Nephron (organoid): ENCODE measurements at regions not wholly inside any gene's neighbourhood (a gene's known extent, or its start where the extent isn't known, plus 50 kb on each side); places are given as distances from the start of the nearest gene placed in this dataset.

ENCODE experiments used
- H3K27ac Mint-ChIP-seq, 3 experiments: 2 replicates each; pipeline ENCODE4 v1.8.0; 2020; ENCODE audit warnings: mixed read lengths in 3 of 3, mild to moderate bottlenecking in 2 of 3, moderate library complexity in 1 of 3
- H3K27me3 Mint-ChIP-seq: 2 replicates; pipeline ENCODE4 v1.8.0; 2021; ENCODE audit warnings: low read depth, mild to moderate bottlenecking, moderate library complexity, mixed read lengths
- H3K36me3 Mint-ChIP-seq: 2 replicates; pipeline ENCODE4 v1.8.0; 2020; ENCODE audit warnings: low read depth, mixed read lengths
- H3K4me1 Mint-ChIP-seq: 2 replicates; pipeline ENCODE4 v1.8.0; 2020; ENCODE audit warnings: mixed read lengths
- H3K4me3 Mint-ChIP-seq, 3 experiments: 2 replicates each; pipeline ENCODE4 v1.8.0; 2020; ENCODE audit warnings: mild to moderate bottlenecking in 3 of 3, mixed read lengths in 3 of 3, moderate library complexity in 2 of 3
- H3K9me3 Mint-ChIP-seq: 2 replicates; pipeline ENCODE4 v1.8.0; 2020; ENCODE audit warnings: mixed read lengths
- TF ChIP-seq, protein P1 (sequence below), 3 experiments: fragments of 200-600 bp; sonication (generic); IDR thresholded peaks; one replicate each; pipeline ENCODE4 v1.5.0; 2021; ENCODE audit warnings: antibody characterized with exemption in 3 of 3; ENCODE audit not compliant: unreplicated experiment in 3 of 3

DNA sequence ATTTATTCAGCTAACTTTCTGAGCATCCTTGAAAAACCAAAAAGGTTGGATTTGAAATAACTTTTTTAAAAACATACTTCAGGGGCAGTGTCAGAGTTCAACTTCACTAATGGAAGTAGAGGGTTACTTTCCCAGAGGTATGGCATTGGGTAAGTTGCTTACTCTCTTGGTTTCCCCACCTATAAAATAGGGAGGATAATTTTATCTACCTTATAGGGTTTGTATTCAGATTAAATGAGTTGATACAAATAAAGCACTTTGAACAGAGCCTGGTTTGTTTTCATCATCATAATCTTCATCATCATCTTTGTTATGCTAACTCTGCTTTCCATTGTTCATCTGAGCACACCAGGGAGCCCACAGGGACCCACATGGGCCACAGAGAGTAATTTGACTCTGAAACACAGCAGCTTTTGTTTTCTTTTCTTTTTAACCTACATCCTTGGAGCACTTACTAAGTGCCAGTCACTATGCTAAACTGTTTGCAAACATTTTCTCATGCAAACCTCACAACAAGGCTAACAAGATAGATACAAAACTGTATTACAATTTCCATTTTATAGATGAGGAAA, 179.1 kb upstream of the SLC24A2 start:
- Mint-ChIP-seq H3K9me3 (no peaks in the 10 kb centered on the region), H3K36me3 (no peaks in the 10 kb centered on the region), H3K4me3 (no peak overlapping the region), H3K4me1 (peaks cover 11% of the 10 kb centered on the region), H3K27ac (no peak overlapping the region), H3K27me3 (no peaks in the 10 kb centered on the region)
- TF ChIP-seq, protein P1, sequence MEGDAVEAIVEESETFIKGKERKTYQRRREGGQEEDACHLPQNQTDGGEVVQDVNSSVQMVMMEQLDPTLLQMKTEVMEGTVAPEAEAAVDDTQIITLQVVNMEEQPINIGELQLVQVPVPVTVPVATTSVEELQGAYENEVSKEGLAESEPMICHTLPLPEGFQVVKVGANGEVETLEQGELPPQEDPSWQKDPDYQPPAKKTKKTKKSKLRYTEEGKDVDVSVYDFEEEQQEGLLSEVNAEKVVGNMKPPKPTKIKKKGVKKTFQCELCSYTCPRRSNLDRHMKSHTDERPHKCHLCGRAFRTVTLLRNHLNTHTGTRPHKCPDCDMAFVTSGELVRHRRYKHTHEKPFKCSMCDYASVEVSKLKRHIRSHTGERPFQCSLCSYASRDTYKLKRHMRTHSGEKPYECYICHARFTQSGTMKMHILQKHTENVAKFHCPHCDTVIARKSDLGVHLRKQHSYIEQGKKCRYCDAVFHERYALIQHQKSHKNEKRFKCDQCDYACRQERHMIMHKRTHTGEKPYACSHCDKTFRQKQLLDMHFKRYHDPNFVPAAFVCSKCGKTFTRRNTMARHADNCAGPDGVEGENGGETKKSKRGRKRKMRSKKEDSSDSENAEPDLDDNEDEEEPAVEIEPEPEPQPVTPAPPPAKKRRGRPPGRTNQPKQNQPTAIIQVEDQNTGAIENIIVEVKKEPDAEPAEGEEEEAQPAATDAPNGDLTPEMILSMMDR (IDR thresholded peaks at IDR 0.05; ENCODE audit: unreplicated experiment in 3 of 3): no peak

DNA sequence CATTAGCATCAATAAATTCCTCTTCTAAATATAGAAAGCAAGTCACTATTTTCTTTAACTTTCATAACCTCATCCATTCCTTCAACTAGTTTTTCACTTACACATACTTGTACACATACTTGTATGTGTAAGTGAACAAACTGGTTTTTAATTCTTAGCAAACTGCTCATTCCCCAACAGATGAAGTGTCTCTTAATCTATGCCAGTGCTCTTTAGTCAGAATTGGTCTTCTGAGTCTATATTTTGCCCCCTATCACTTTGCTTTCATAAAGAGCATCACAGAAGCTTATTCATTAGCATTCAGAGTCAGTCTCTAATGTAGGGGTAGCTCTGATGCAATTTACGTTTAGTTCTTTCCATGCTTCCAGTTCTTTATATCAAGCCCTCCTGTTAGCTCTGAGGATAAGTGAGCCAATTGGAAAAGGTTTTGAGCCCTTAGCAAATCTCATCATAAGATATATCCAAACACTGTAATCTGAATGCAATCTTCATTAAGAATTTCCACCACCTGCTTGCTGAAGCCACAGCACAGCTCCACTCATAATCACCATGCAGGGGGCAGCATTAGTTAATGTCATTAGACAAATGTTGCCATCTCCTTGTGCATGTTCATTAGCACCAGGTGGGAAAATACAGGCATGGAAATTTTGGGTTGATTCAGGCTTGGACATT, 178.5 kb upstream of the SLC24A2 start:
- H3K9me3 Mint-ChIP-seq: no peaks in the 10 kb centered on the region
- H3K36me3 Mint-ChIP-seq: no peaks in the 10 kb centered on the region
- no peak overlapping the region for H3K27ac Mint-ChIP-seq
- TF ChIP-seq, protein P1 (IDR thresholded peaks at IDR 0.05; ENCODE audit: unreplicated experiment in 3 of 3): no peak
- H3K4me3 Mint-ChIP-seq: no peak overlapping the region
- H3K27me3 Mint-ChIP-seq: no peaks in the 10 kb centered on the region
- peaks cover 11% of the 10 kb centered on the region for H3K4me1 Mint-ChIP-seq

DNA sequence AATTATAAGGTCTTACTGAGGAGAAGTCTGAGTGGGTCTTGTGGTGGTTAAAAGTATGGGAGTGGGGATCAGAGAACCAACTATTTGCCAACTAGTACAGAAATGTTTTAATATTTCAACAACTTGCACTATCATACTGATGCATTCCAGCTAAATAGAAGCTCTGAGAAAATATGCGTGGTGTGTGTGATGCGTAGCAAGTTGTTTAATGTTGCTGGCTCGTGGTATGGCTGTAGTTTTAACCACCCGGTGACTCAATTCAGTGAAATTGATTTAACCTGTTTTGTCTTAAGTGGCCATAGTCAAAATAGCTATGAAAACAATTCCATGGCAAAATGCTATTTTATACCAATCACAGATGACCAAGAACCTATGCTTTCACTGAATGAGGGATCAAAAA, 176.5 kb upstream of the SLC24A2 start:
- peaks cover 5% of the 10 kb centered on the region for H3K9me3 Mint-ChIP-seq
- H3K4me1 Mint-ChIP-seq: peaks cover 11% of the 10 kb centered on the region
- TF ChIP-seq, protein P1 (IDR thresholded peaks at IDR 0.05; ENCODE audit: unreplicated experiment in 3 of 3): no peak
- no peak overlapping the region for H3K27ac Mint-ChIP-seq
- no peaks in the 10 kb centered on the region for H3K27me3 Mint-ChIP-seq
- H3K36me3 Mint-ChIP-seq: no peaks in the 10 kb centered on the region
- H3K4me3 Mint-ChIP-seq: no peak overlapping the region

DNA sequence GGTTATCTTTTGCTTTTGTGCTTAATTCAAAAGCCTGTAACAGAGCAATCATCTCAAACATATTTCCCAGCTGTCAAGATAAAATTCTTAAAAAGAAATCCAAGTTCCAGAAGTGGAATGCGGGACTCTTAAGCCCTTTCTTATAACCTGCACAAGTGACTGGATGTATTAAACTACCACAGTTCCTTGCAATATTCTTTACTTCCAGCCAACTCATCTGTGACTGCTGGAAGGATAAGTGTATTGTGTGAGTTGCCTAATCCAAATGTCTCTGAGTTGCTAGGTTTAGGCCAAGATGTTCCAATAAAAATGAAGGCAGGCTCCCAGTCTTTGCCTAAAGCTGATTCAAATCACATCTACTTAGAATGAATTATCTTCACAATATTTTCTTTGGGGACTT, 159.2 kb upstream of the SLC24A2 start:
- H3K27ac Mint-ChIP-seq: peak overlapping the region in 2 of 3 experiments; percentile 29 to 72
- H3K4me1 Mint-ChIP-seq: peaks cover 34% of the 10 kb centered on the region
- H3K9me3 Mint-ChIP-seq: peaks cover 14% of the 10 kb centered on the region
- peaks cover 6% of the 10 kb centered on the region for H3K36me3 Mint-ChIP-seq
- H3K4me3 Mint-ChIP-seq: no peak overlapping the region
- TF ChIP-seq, protein P1 (IDR thresholded peaks at IDR 0.05; ENCODE audit: unreplicated experiment in 3 of 3): no peak
- peaks cover 13% of the 10 kb centered on the region for H3K27me3 Mint-ChIP-seq

DNA sequence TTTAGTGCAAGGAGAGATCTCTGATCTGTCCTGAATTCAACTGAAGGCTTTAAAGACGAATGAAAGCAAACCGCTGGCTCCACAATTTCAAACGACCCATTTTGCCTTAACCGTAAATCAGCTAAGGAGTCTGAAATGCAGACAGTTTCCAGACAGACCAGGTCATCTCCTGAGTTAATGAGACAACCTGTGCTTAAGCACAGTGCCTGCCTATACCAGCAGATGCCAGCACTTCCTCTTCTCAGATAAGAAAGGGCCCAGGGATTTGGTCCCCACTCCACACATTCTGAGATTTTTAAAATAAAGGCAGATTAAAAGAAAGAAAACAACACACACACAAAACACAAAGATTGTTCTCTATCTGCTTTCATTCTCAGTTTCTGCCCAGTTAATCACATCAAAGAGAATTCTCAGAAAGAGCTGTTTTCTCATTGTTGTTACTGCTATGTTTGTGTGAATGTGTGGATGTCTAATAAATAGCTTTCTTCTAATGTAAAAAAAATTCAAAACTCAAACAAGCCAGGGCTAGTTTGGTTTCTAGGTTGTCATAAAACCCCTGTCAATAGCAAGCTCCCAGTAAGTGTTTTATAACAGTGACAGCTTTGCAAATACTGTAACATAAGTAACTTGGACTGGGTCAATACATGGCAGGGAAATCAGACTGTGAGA, 157.7 kb upstream of the SLC24A2 start:
- Mint-ChIP-seq H3K4me1 (peaks cover 44% of the 10 kb centered on the region), H3K27me3 (peaks cover 18% of the 10 kb centered on the region), H3K27ac (peak overlapping the region; percentile 49 to 72 (median 69)), H3K4me3 (no peak overlapping the region), H3K36me3 (peaks cover 4% of the 10 kb centered on the region), H3K9me3 (peaks cover 8% of the 10 kb centered on the region)
- TF ChIP-seq, protein P1 (IDR thresholded peaks at IDR 0.05; ENCODE audit: unreplicated experiment in 3 of 3): peak; percentile 44 to 50 (median 48)
